ENCODE measurements at regions not wholly inside any gene's neighbourhood (a gene's known extent, or its start where the extent isn't known, plus 50 kb on each side); places are given as distances from the start of the nearest gene placed in this dataset.

GRCh38 chr7:84638339-84638697, 443.7 kb upstream of the SEMA3A start:
- no peak for TF ChIP-seq POLR2A (IDR thresholded peaks at IDR 0.05)
- TF ChIP-seq, protein P1, sequence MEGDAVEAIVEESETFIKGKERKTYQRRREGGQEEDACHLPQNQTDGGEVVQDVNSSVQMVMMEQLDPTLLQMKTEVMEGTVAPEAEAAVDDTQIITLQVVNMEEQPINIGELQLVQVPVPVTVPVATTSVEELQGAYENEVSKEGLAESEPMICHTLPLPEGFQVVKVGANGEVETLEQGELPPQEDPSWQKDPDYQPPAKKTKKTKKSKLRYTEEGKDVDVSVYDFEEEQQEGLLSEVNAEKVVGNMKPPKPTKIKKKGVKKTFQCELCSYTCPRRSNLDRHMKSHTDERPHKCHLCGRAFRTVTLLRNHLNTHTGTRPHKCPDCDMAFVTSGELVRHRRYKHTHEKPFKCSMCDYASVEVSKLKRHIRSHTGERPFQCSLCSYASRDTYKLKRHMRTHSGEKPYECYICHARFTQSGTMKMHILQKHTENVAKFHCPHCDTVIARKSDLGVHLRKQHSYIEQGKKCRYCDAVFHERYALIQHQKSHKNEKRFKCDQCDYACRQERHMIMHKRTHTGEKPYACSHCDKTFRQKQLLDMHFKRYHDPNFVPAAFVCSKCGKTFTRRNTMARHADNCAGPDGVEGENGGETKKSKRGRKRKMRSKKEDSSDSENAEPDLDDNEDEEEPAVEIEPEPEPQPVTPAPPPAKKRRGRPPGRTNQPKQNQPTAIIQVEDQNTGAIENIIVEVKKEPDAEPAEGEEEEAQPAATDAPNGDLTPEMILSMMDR (IDR thresholded peaks at IDR 0.05): no peak
- TF ChIP-seq EP300 (IDR thresholded peaks at IDR 0.05): no peak

All from ovary (tissue), 3 donors.